Hepatic stellate cell (primary cell): ENCODE measurements at regions not wholly inside any gene's neighbourhood (a gene's known extent, or its start where the extent isn't known, plus 50 kb on each side); places are given as distances from the start of the nearest gene placed in this dataset.

Experiments
- DNase-seq: peaks from one replicate; pipeline ENCODE4 v3.0.0; 2011; ENCODE audit warnings: low spot score

- no peak for DNase-seq
Measured at GRCh38 chr14:38512236-38512635, 256.3 kb upstream of the CLEC14A start.

- DNase-seq: no peak
Measured at GRCh38 chr14:38507299-38507698, 251.4 kb upstream of the CLEC14A start.

GRCh38 chr14:38505973-38506249 is 250.0 kb upstream of the CLEC14A start:
- no peak for DNase-seq

- no peak for DNase-seq
Measured at GRCh38 chr14:38505221-38505972, 249.5 kb upstream of the CLEC14A start.

- no peak for DNase-seq
Measured at GRCh38 chr14:38504175-38504574, 248.3 kb upstream of the CLEC14A start.

- no peak for DNase-seq
Measured at GRCh38 chr14:38502239-38502638, 246.3 kb upstream of the CLEC14A start.

GRCh38 chr14:38500125-38500524 is 244.2 kb upstream of the CLEC14A start:
- no peak for DNase-seq

- no peak for DNase-seq
Measured at GRCh38 chr14:38496092-38496491, 240.2 kb upstream of the CLEC14A start.

- no peak for DNase-seq
Measured at GRCh38 chr14:38490273-38490672, 234.4 kb upstream of the CLEC14A start.

- DNase-seq: no peak
Measured at GRCh38 chr14:38485026-38485425, 229.1 kb upstream of the CLEC14A start.

- DNase-seq: no peak
Measured at GRCh38 chr14:38481952-38482678, 226.2 kb upstream of the CLEC14A start.

- no peak for DNase-seq
Measured at GRCh38 chr14:38469156-38469555, 213.3 kb upstream of the CLEC14A start.

GRCh38 chr14:38442208-38442607 is 186.3 kb upstream of the CLEC14A start:
- no peak for DNase-seq

- DNase-seq: no peak
Measured at GRCh38 chr14:38432186-38432585, 176.3 kb upstream of the CLEC14A start.

- no peak for DNase-seq
Measured at GRCh38 chr14:38431156-38431555, 175.3 kb upstream of the CLEC14A start.

- no peak for DNase-seq
Measured at GRCh38 chr14:38430522-38430921, 174.6 kb upstream of the CLEC14A start.

- no peak for DNase-seq
Measured at GRCh38 chr14:38425324-38425976, 169.6 kb upstream of the CLEC14A start.

- DNase-seq: no peak
Measured at GRCh38 chr14:38420048-38420447, 164.2 kb upstream of the CLEC14A start.

- DNase-seq: no peak
Measured at GRCh38 chr14:38419579-38419978, 163.7 kb upstream of the CLEC14A start.

- DNase-seq: no peak
Measured at GRCh38 chr14:38412654-38413053, 156.8 kb upstream of the CLEC14A start.

- no peak for DNase-seq
Measured at GRCh38 chr14:38410442-38410841, 154.5 kb upstream of the CLEC14A start.

GRCh38 chr14:38409071-38409705 is 153.3 kb upstream of the CLEC14A start:
- DNase-seq: no peak
